Activated CD8-positive, alpha-beta memory T cell treated with anti-CD3 and anti-CD28 coated beads, Interleukin-2, amount 10 ng/mL, durations not matched to agents 7 days and 5 days (primary cell): ENCODE measurements at regions not wholly inside any gene's neighbourhood (a gene's known extent, or its start where the extent isn't known, plus 50 kb on each side); places are given as distances from the start of the nearest gene placed in this dataset.

Experiments
- ATAC-seq: fragments of 150-1000 bp; cut with Tn5 transposase; one replicate; pipeline ENCODE4 v1.10.0; 2021; ENCODE audit warnings: moderate library complexity
- CTCF ChIA-PET: fragments of 350-600 bp; sonication (Branson Sonifier 250); formaldehyde crosslinking; loops from one replicate; lab custom pipeline; 2021; ENCODE audit warnings: antibody characterized with exemption; lab: Charles Lee
- DNase-seq: peaks from one replicate; pipeline ENCODE4 v3.0.0-alpha.2; 2020
- H3K27ac Mint-ChIP-seq: one replicate; pipeline ENCODE4 v1.8.0; 2021; ENCODE audit warnings: mild to moderate bottlenecking, mixed read lengths
- H3K27me3 Mint-ChIP-seq: one replicate; pipeline ENCODE4 v1.8.0; 2021; ENCODE audit warnings: mixed read lengths
- H3K36me3 Mint-ChIP-seq: one replicate; pipeline ENCODE4 v1.8.0; 2021; ENCODE audit warnings: mild to moderate bottlenecking, mixed read lengths
- H3K4me1 Mint-ChIP-seq: one replicate; pipeline ENCODE4 v1.8.0; 2021; ENCODE audit warnings: mixed read lengths
- H3K4me3 Mint-ChIP-seq: one replicate; pipeline ENCODE4 v1.8.0; 2021; ENCODE audit warnings: mild to moderate bottlenecking, moderate library complexity, mixed read lengths
- H3K9me3 Mint-ChIP-seq: one replicate; pipeline ENCODE4 v1.8.0; 2022; ENCODE audit warnings: low read depth, mixed read lengths

- Mint-ChIP-seq H3K36me3 (peaks cover 46% of the 10 kb centered on the region), H3K9me3 (peaks cover 14% of the 10 kb centered on the region), H3K27me3 (no peaks in the 10 kb centered on the region), H3K27ac (no peak overlapping the region), H3K4me1 (no peaks in the 10 kb centered on the region), H3K4me3 (no peak overlapping the region)
- CTCF ChIA-PET, result interaction anchor here (1.4 kb wide), 1 partner anchor 17 kb away, joined by 3 read pairs; no protein-coding TSS in a partner anchor
- DNase-seq (no peak), ATAC-seq (no peak)
Measured at GRCh38 chr14:71647086-71647784, 285.0 kb upstream of the RGS6 start.

- Mint-ChIP-seq H3K4me3 (no peak overlapping the region), H3K27ac (no peak overlapping the region), H3K36me3 (peaks cover 53% of the 10 kb centered on the region), H3K4me1 (no peaks in the 10 kb centered on the region), H3K9me3 (peaks cover 16% of the 10 kb centered on the region), H3K27me3 (no peaks in the 10 kb centered on the region)
- ATAC-seq (no peak), DNase-seq (no peak)
- CTCF ChIA-PET, result no interaction called here
Measured at GRCh38 chr14:71648725-71649124, 283.5 kb upstream of the RGS6 start.

- Mint-ChIP-seq H3K4me3 (no peak overlapping the region), H3K27ac (no peak overlapping the region), H3K36me3 (peaks cover 59% of the 10 kb centered on the region), H3K9me3 (peaks cover 14% of the 10 kb centered on the region), H3K27me3 (no peaks in the 10 kb centered on the region), H3K4me1 (no peaks in the 10 kb centered on the region)
- DNase-seq (no peak), ATAC-seq (no peak)
- CTCF ChIA-PET, result no interaction called here
Measured at GRCh38 chr14:71650187-71650755, 282.0 kb upstream of the RGS6 start.

- H3K4me1 Mint-ChIP-seq, result no peaks in the 10 kb centered on the region
- CTCF ChIA-PET, result interaction anchor here (1.2 kb wide), 1 partner anchor 11 kb away, joined by 3 read pairs; no protein-coding TSS in a partner anchor
- ATAC-seq, result no peak
- H3K36me3 Mint-ChIP-seq, result peaks cover 60% of the 10 kb centered on the region
- H3K9me3 Mint-ChIP-seq, result peaks cover 14% of the 10 kb centered on the region
- no peak overlapping the region for H3K27ac Mint-ChIP-seq
- DNase-seq, result no peak
- no peaks in the 10 kb centered on the region for H3K27me3 Mint-ChIP-seq
- H3K4me3 Mint-ChIP-seq, result no peak overlapping the region
Measured at GRCh38 chr14:71651228-71651627, 281.0 kb upstream of the RGS6 start.

- ATAC-seq, result no peak
- peaks cover 56% of the 10 kb centered on the region for H3K36me3 Mint-ChIP-seq
- H3K9me3 Mint-ChIP-seq, result peaks cover 14% of the 10 kb centered on the region
- no peaks in the 10 kb centered on the region for H3K4me1 Mint-ChIP-seq
- H3K27me3 Mint-ChIP-seq, result no peaks in the 10 kb centered on the region
- H3K27ac Mint-ChIP-seq, result no peak overlapping the region
- CTCF ChIA-PET, result interaction anchor here (1.2 kb wide), 1 partner anchor 513 kb away, joined by 4 read pairs; no protein-coding TSS in a partner anchor
- no peak overlapping the region for H3K4me3 Mint-ChIP-seq
- DNase-seq, result no peak
Measured at GRCh38 chr14:71652368-71652767, 279.9 kb upstream of the RGS6 start.

GRCh38 chr14:71654810-71655209, 277.4 kb upstream of the RGS6 start:
- H3K9me3 Mint-ChIP-seq, result peaks cover 14% of the 10 kb centered on the region
- no peak for DNase-seq
- no peak for ATAC-seq
- CTCF ChIA-PET, result no interaction called here
- no peak overlapping the region for H3K4me3 Mint-ChIP-seq
- H3K27ac Mint-ChIP-seq, result no peak overlapping the region
- no peaks in the 10 kb centered on the region for H3K27me3 Mint-ChIP-seq
- H3K4me1 Mint-ChIP-seq, result peaks cover 16% of the 10 kb centered on the region
- peaks cover 59% of the 10 kb centered on the region for H3K36me3 Mint-ChIP-seq

GRCh38 chr14:71658261-71658860, 273.9 kb upstream of the RGS6 start:
- Mint-ChIP-seq H3K4me1 (peaks cover 16% of the 10 kb centered on the region), H3K27ac (peak overlapping the region; percentile 6), H3K9me3 (no peaks in the 10 kb centered on the region), H3K27me3 (no peaks in the 10 kb centered on the region), H3K4me3 (no peak overlapping the region), H3K36me3 (peaks cover 38% of the 10 kb centered on the region)
- CTCF ChIA-PET, result no interaction called here
- DNase-seq (no peak), ATAC-seq (no peak)

GRCh38 chr14:71659159-71659558, 273.1 kb upstream of the RGS6 start:
- H3K27me3 Mint-ChIP-seq, result no peaks in the 10 kb centered on the region
- H3K27ac Mint-ChIP-seq, result peak overlapping the region; percentile 36
- no peak overlapping the region for H3K4me3 Mint-ChIP-seq
- H3K36me3 Mint-ChIP-seq, result peaks cover 31% of the 10 kb centered on the region
- H3K9me3 Mint-ChIP-seq, result no peaks in the 10 kb centered on the region
- H3K4me1 Mint-ChIP-seq, result peaks cover 16% of the 10 kb centered on the region
- DNase-seq, result no peak
- CTCF ChIA-PET, result no interaction called here
- peak; percentile 70 for ATAC-seq

- H3K27ac Mint-ChIP-seq, result no peak overlapping the region
- CTCF ChIA-PET, result no interaction called here
- H3K36me3 Mint-ChIP-seq, result peaks cover 21% of the 10 kb centered on the region
- ATAC-seq, result no peak
- peaks cover 19% of the 10 kb centered on the region for H3K4me1 Mint-ChIP-seq
- no peak for DNase-seq
- no peaks in the 10 kb centered on the region for H3K9me3 Mint-ChIP-seq
- no peaks in the 10 kb centered on the region for H3K27me3 Mint-ChIP-seq
- H3K4me3 Mint-ChIP-seq, result no peak overlapping the region
Measured at GRCh38 chr14:71661441-71661840, 270.8 kb upstream of the RGS6 start.

- no peak for ATAC-seq
- DNase-seq, result no peak
- no peaks in the 10 kb centered on the region for H3K9me3 Mint-ChIP-seq
- peaks cover 19% of the 10 kb centered on the region for H3K4me1 Mint-ChIP-seq
- H3K4me3 Mint-ChIP-seq, result no peak overlapping the region
- H3K36me3 Mint-ChIP-seq, result peaks cover 26% of the 10 kb centered on the region
- no peak overlapping the region for H3K27ac Mint-ChIP-seq
- no peaks in the 10 kb centered on the region for H3K27me3 Mint-ChIP-seq
- CTCF ChIA-PET, result no interaction called here
Measured at GRCh38 chr14:71662291-71662790, 269.9 kb upstream of the RGS6 start.

GRCh38 chr14:71665157-71665556, 267.1 kb upstream of the RGS6 start:
- Mint-ChIP-seq H3K27me3 (no peaks in the 10 kb centered on the region), H3K36me3 (peaks cover 20% of the 10 kb centered on the region), H3K9me3 (no peaks in the 10 kb centered on the region), H3K4me3 (no peak overlapping the region), H3K27ac (no peak overlapping the region), H3K4me1 (peaks cover 8% of the 10 kb centered on the region)
- CTCF ChIA-PET, result no interaction called here
- DNase-seq (no peak), ATAC-seq (no peak)

- peaks cover 8% of the 10 kb centered on the region for H3K4me1 Mint-ChIP-seq
- no peaks in the 10 kb centered on the region for H3K27me3 Mint-ChIP-seq
- H3K9me3 Mint-ChIP-seq, result no peaks in the 10 kb centered on the region
- H3K36me3 Mint-ChIP-seq, result peaks cover 20% of the 10 kb centered on the region
- CTCF ChIA-PET, result no interaction called here
- H3K27ac Mint-ChIP-seq, result no peak overlapping the region
- ATAC-seq (no peak), DNase-seq (no peak)
- no peak overlapping the region for H3K4me3 Mint-ChIP-seq
Measured at GRCh38 chr14:71665781-71666180, 266.4 kb upstream of the RGS6 start.

GRCh38 chr14:71666571-71667145, 265.6 kb upstream of the RGS6 start:
- CTCF ChIA-PET, result no interaction called here
- no peak for DNase-seq
- Mint-ChIP-seq H3K27ac (no peak overlapping the region), H3K9me3 (no peaks in the 10 kb centered on the region), H3K4me1 (peaks cover 8% of the 10 kb centered on the region), H3K27me3 (no peaks in the 10 kb centered on the region), H3K4me3 (no peak overlapping the region), H3K36me3 (peaks cover 19% of the 10 kb centered on the region)
- ATAC-seq, result no peak
